ENCODE measurements at regions not wholly inside any gene's neighbourhood (a gene's known extent, or its start where the extent isn't known, plus 50 kb on each side); places are given as distances from the start of the nearest gene placed in this dataset.

GRCh38 chr11:90847268-90847886 lies 624.5 kb upstream of the CHORDC1 start:
- Histone ChIP-seq H3K36me3 (replicated peaks in 1 of 2; ENCODE audit: control extremely low read depth in 1 of 2, control insufficient read depth in 1 of 2, extremely low read depth in 1 of 2, insufficient read depth in 2 of 2, low read length in 1 of 2) (no peaks in the 10 kb centered on the region), H4K20me1 (ENCODE audit: control insufficient read depth, insufficient read depth, low read length, poor library complexity, severe bottlenecking) (no peaks in the 10 kb centered on the region), H3K9ac (ENCODE audit: low read length) (no peak overlapping the region), H3K4me3 (ENCODE audit: control extremely low read depth in 1 of 5, extremely low read depth in 1 of 5, insufficient read depth in 1 of 5, low read depth in 2 of 5, low read length in 4 of 5) (no peak overlapping the region), H3K9me3 (ENCODE audit: control extremely low read depth in 1 of 3, control insufficient read depth in 2 of 3, insufficient read depth in 1 of 3, low read length in 2 of 3) (no peaks in the 10 kb centered on the region), H3K4me2 (replicated peaks; ENCODE audit: low read depth, low read length, poor library complexity, severe bottlenecking) (no peak overlapping the region), H3K79me2 (ENCODE audit: control insufficient read depth, insufficient read depth, low read length) (no peaks in the 10 kb centered on the region), H3K27me3 (replicated peaks in 1 of 4; ENCODE audit: control extremely low read depth in 1 of 4, control insufficient read depth in 3 of 4, insufficient read depth in 4 of 4, low read length in 3 of 4) (no peaks in the 10 kb centered on the region), H3K27ac (ENCODE audit: low read length in 2 of 2) (no peak overlapping the region), H3K4me1 (ENCODE audit: control insufficient read depth in 2 of 2, insufficient read depth in 2 of 2, low read length in 2 of 2) (no peaks in the 10 kb centered on the region), H2AFZ (ENCODE audit: insufficient read depth, low read depth, low read length, poor library complexity, severe bottlenecking) (no peak overlapping the region)
- Mint-ChIP-seq H3K27me3 (no peaks in the 10 kb centered on the region), H3K9me3 (ENCODE audit: insufficient read depth) (no peaks in the 10 kb centered on the region), H3K4me3 (no peak overlapping the region), H3K27ac (no peak overlapping the region), H3K4me1 (no peaks in the 10 kb centered on the region)
- TF ChIP-seq EZH2 (IDR thresholded peaks at IDR 0.05; ENCODE audit: borderline replicate concordance, insufficient read depth, low read depth, low read length, poor library complexity, severe bottlenecking), result no peak
- TF ChIP-seq CTCF (IDR thresholded peaks at IDR 0.05), result no peak
- no peak for DNase-seq
- CTCF ChIA-PET, result no interaction called here
- POLR2A ChIA-PET, result no interaction called here
- no peak for ATAC-seq (ENCODE audit: low read depth)
- no CpG with 5 or more reads among the region's 1 CpG for WGBS (ENCODE audit: insufficient coverage)
- intact Hi-C loops (cut with micrococcal nuclease), result no loop called here

- Histone ChIP-seq H3K79me2 (ENCODE audit: control insufficient read depth, insufficient read depth, low read length) (no peaks in the 10 kb centered on the region), H3K4me1 (ENCODE audit: control insufficient read depth in 2 of 2, insufficient read depth in 2 of 2, low read length in 2 of 2) (no peaks in the 10 kb centered on the region), H4K20me1 (ENCODE audit: control insufficient read depth, insufficient read depth, low read length, poor library complexity, severe bottlenecking) (no peaks in the 10 kb centered on the region), H3K4me3 (ENCODE audit: control extremely low read depth in 1 of 5, extremely low read depth in 1 of 5, insufficient read depth in 1 of 5, low read depth in 2 of 5, low read length in 4 of 5) (no peak overlapping the region), H3K27me3 (replicated peaks in 1 of 4; ENCODE audit: control extremely low read depth in 1 of 4, control insufficient read depth in 3 of 4, insufficient read depth in 4 of 4, low read length in 3 of 4) (no peaks in the 10 kb centered on the region), H3K9me3 (ENCODE audit: control extremely low read depth in 1 of 3, control insufficient read depth in 2 of 3, insufficient read depth in 1 of 3, low read length in 2 of 3) (no peaks in the 10 kb centered on the region), H3K4me2 (replicated peaks; ENCODE audit: low read depth, low read length, poor library complexity, severe bottlenecking) (no peak overlapping the region), H3K9ac (ENCODE audit: low read length) (no peak overlapping the region), H3K27ac (ENCODE audit: low read length in 2 of 2) (no peak overlapping the region), H3K36me3 (replicated peaks in 1 of 2; ENCODE audit: control extremely low read depth in 1 of 2, control insufficient read depth in 1 of 2, extremely low read depth in 1 of 2, insufficient read depth in 2 of 2, low read length in 1 of 2) (no peaks in the 10 kb centered on the region), H2AFZ (ENCODE audit: insufficient read depth, low read depth, low read length, poor library complexity, severe bottlenecking) (no peak overlapping the region)
- no peaks in the 10 kb centered on the region for H3K27me3 Mint-ChIP-seq
- WGBS (ENCODE audit: insufficient coverage), result 69% methylated on average over 2 of the region's 3 CpGs
- CTCF ChIA-PET, result no interaction called here
- intact Hi-C loops (cut with micrococcal nuclease), result no loop called here
- no peaks in the 10 kb centered on the region for H3K9me3 Mint-ChIP-seq (ENCODE audit: insufficient read depth)
- no peak overlapping the region for H3K4me3 Mint-ChIP-seq
- no peaks in the 10 kb centered on the region for H3K4me1 Mint-ChIP-seq
- TF ChIP-seq CTCF (IDR thresholded peaks at IDR 0.05) (no peak), EZH2 (IDR thresholded peaks at IDR 0.05; ENCODE audit: borderline replicate concordance, insufficient read depth, low read depth, low read length, poor library complexity, severe bottlenecking) (no peak)
- H3K27ac Mint-ChIP-seq, result no peak overlapping the region
- POLR2A ChIA-PET, result no interaction called here
- DNase-seq, result no peak
- no peak for ATAC-seq (ENCODE audit: low read depth)
Measured at GRCh38 chr11:90846628-90847027, 623.8 kb upstream of the CHORDC1 start.
